ENCODE measurements at regions not wholly inside any gene's neighbourhood (a gene's known extent, or its start where the extent isn't known, plus 50 kb on each side); places are given as distances from the start of the nearest gene placed in this dataset.

- H3K27me3 Mint-ChIP-seq (ENCODE audit: insufficient read depth, unreplicated experiment), result no peaks in the 10 kb centered on the region
- CTCF ChIA-PET, result no interaction called here
- no peak for TF ChIP-seq CTCF (IDR thresholded peaks at IDR 0.05; ENCODE audit: insufficient read depth in 1 of 2, low read depth in 1 of 2, low read length in 1 of 2, severe bottlenecking in 1 of 2, unreplicated experiment in 1 of 2)
Measured at GRCh38 chr10:117699436-117700075, 157.0 kb downstream of the EMX2 start.

GRCh38 chr10:117710181-117710798 lies 167.7 kb downstream of the EMX2 start:
- no peaks in the 10 kb centered on the region for H3K36me3 ChIP-seq (ENCODE audit: control insufficient read depth, insufficient read depth, low read length)
- H3K27me3 Mint-ChIP-seq (ENCODE audit: insufficient read depth, unreplicated experiment), result peaks cover 4% of the 10 kb centered on the region

More at GRCh38 chr10:117699436-117700075, 157.0 kb downstream of the EMX2 start:
- Mint-ChIP-seq H3K4me3 (ENCODE audit: unreplicated experiment) (no peak overlapping the region), H3K27ac (ENCODE audit: unreplicated experiment) (no peak overlapping the region), H3K9me3 (ENCODE audit: unreplicated experiment) (no peaks in the 10 kb centered on the region), H3K4me1 (ENCODE audit: low read depth, unreplicated experiment) (no peaks in the 10 kb centered on the region), H3K36me3 (ENCODE audit: insufficient read depth, unreplicated experiment) (no peaks in the 10 kb centered on the region)
- Histone ChIP-seq H3K36me3 (ENCODE audit: control insufficient read depth, insufficient read depth, low read length) (no peaks in the 10 kb centered on the region), H3K4me3 (ENCODE audit: low read depth, low read length) (no peak overlapping the region), H3K27me3 (replicated peaks; ENCODE audit: control insufficient read depth, insufficient read depth, low read length) (no peaks in the 10 kb centered on the region), H3K9me3 (no peaks in the 10 kb centered on the region), H3K4me1 (no peaks in the 10 kb centered on the region)
- intact Hi-C loops (cut with micrococcal nuclease; ENCODE audit: unreplicated experiment), result no loop called here
- POLR2A ChIA-PET, result no interaction called here
- BruUV-seq (replicated peaks), result no TSS peak
- DNase-seq, result no peak

GRCh38 chr10:117716889-117717288 lies 174.3 kb downstream of the EMX2 start:
- ChIA-PET CTCF (interaction anchor here (0.5 kb wide), 1 partner anchor 1085 kb away, joined by 4 read pairs; no protein-coding TSS in a partner anchor), POLR2A (no interaction called here)
- Mint-ChIP-seq H3K27me3 (ENCODE audit: insufficient read depth, unreplicated experiment) (no peaks in the 10 kb centered on the region), H3K36me3 (ENCODE audit: insufficient read depth, unreplicated experiment) (no peaks in the 10 kb centered on the region), H3K27ac (ENCODE audit: unreplicated experiment) (no peak overlapping the region), H3K4me3 (ENCODE audit: unreplicated experiment) (no peak overlapping the region), H3K4me1 (ENCODE audit: low read depth, unreplicated experiment) (peaks cover 7% of the 10 kb centered on the region), H3K9me3 (ENCODE audit: unreplicated experiment) (no peaks in the 10 kb centered on the region)
- H3K27me3 ChIP-seq (replicated peaks; ENCODE audit: control insufficient read depth, insufficient read depth, low read length), result no peaks in the 10 kb centered on the region
- intact Hi-C loops (cut with micrococcal nuclease; ENCODE audit: unreplicated experiment), result no loop called here
- H3K4me3 ChIP-seq (ENCODE audit: low read depth, low read length), result no peak overlapping the region
- no TSS peak for BruUV-seq (replicated peaks)
- H3K9me3 ChIP-seq, result no peaks in the 10 kb centered on the region
- TF ChIP-seq CTCF (IDR thresholded peaks at IDR 0.05; ENCODE audit: insufficient read depth in 1 of 2, low read depth in 1 of 2, low read length in 1 of 2, severe bottlenecking in 1 of 2, unreplicated experiment in 1 of 2), result no peak
- no peaks in the 10 kb centered on the region for H3K36me3 ChIP-seq (ENCODE audit: control insufficient read depth, insufficient read depth, low read length)
- no peak for DNase-seq
- peaks cover 9% of the 10 kb centered on the region; the same call in 1 of the 2 replicates for H3K4me1 ChIP-seq

More at GRCh38 chr10:117710181-117710798, 167.7 kb downstream of the EMX2 start:
- Histone ChIP-seq H3K9me3 (no peaks in the 10 kb centered on the region), H3K27me3 (replicated peaks; ENCODE audit: control insufficient read depth, insufficient read depth, low read length) (no peaks in the 10 kb centered on the region; the same call in 1 of the 2 replicates), H3K4me1 (no peaks in the 10 kb centered on the region), H3K4me3 (ENCODE audit: low read depth, low read length) (no peak overlapping the region)
- Mint-ChIP-seq H3K4me3 (ENCODE audit: unreplicated experiment) (no peak overlapping the region), H3K9me3 (ENCODE audit: unreplicated experiment) (no peaks in the 10 kb centered on the region), H3K36me3 (ENCODE audit: insufficient read depth, unreplicated experiment) (no peaks in the 10 kb centered on the region), H3K27ac (ENCODE audit: unreplicated experiment) (no peak overlapping the region), H3K4me1 (ENCODE audit: low read depth, unreplicated experiment) (no peaks in the 10 kb centered on the region)
- no TSS peak for BruUV-seq (replicated peaks)
- CTCF ChIA-PET, result no interaction called here
- peak in 1 of 2 experiments; percentile 24 for TF ChIP-seq CTCF (IDR thresholded peaks at IDR 0.05; ENCODE audit: insufficient read depth in 1 of 2, low read depth in 1 of 2, low read length in 1 of 2, severe bottlenecking in 1 of 2, unreplicated experiment in 1 of 2)
- POLR2A ChIA-PET, result no interaction called here
- intact Hi-C loops (cut with micrococcal nuclease; ENCODE audit: unreplicated experiment), result no loop called here
- DNase-seq, result no peak

Measured in Caco-2 (cell line).